Loucy (cell line): ENCODE measurements at regions not wholly inside any gene's neighbourhood (a gene's known extent, or its start where the extent isn't known, plus 50 kb on each side); places are given as distances from the start of the nearest gene placed in this dataset.

Experiments used
- EZH2phosphoT487 ChIP-seq: fragments of 200-600 bp; IDR thresholded peaks from 2 replicates; pipeline ENCODE4 v1.6.1; 2018; ENCODE audit warnings: antibody characterized with exemption, mild to moderate bottlenecking, moderate library complexity, borderline replicate concordance
- TF ChIP-seq, protein P1 (sequence below): fragments of 200-600 bp; sonication (generic); conservative IDR thresholded peaks from 2 replicates; pipeline ENCODE4 v1.5.1; 2014; ENCODE audit warnings: mild to moderate bottlenecking, antibody characterized with exemption, low read length

DNA sequence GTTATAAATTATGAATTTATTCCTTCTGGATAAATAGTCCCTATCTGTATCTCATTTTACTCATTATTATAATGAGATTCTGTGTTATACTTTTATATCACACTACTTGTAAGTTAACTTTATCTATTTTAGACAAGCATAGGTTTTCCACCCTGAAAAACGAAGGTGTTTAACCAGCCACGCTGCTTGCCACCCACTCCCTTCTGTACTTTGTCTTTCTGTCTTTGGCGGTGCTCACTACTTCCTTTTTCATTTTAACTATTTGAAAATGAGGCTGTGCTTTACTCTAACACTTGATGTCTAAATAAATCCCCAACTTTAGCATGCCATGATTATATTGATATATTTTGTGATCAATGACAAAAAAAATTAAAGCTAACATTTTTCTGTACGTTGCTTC, 952.9 kb downstream of the DNAJB9 start:
- TF ChIP-seq, protein P1, sequence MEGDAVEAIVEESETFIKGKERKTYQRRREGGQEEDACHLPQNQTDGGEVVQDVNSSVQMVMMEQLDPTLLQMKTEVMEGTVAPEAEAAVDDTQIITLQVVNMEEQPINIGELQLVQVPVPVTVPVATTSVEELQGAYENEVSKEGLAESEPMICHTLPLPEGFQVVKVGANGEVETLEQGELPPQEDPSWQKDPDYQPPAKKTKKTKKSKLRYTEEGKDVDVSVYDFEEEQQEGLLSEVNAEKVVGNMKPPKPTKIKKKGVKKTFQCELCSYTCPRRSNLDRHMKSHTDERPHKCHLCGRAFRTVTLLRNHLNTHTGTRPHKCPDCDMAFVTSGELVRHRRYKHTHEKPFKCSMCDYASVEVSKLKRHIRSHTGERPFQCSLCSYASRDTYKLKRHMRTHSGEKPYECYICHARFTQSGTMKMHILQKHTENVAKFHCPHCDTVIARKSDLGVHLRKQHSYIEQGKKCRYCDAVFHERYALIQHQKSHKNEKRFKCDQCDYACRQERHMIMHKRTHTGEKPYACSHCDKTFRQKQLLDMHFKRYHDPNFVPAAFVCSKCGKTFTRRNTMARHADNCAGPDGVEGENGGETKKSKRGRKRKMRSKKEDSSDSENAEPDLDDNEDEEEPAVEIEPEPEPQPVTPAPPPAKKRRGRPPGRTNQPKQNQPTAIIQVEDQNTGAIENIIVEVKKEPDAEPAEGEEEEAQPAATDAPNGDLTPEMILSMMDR: no peak
- no peak for TF ChIP-seq EZH2phosphoT487
